Neural cell (in vitro differentiated cells): ENCODE measurements at regions not wholly inside any gene's neighbourhood (a gene's known extent, or its start where the extent isn't known, plus 50 kb on each side); places are given as distances from the start of the nearest gene placed in this dataset.

Experiments used
- H2AFZ ChIP-seq: fragments of 200-600, 300-800 bp; sonication (generic), shearing (Covaris generic); 2 replicates; pipeline ENCODE4 v1.6.0; 2014; ENCODE audit warnings: low read depth, mild to moderate bottlenecking, antibody characterized with exemption, low read length, moderate library complexity
- H3F3A ChIP-seq: fragments of 200-600 bp; shearing (Covaris generic); 2 replicates; pipeline ENCODE4 v1.6.1; 2016; ENCODE audit warnings: mild to moderate bottlenecking, moderate library complexity, mixed read lengths, antibody characterized with exemption, low read length; ENCODE audit not compliant: insufficient read depth, poor library complexity, severe bottlenecking
- H3K27ac ChIP-seq: fragments of 200-600, 300-800 bp; sonication (generic), shearing (Covaris generic); 2 replicates; pipeline ENCODE4 v1.5.1; 2014; ENCODE audit warnings: mild to moderate bottlenecking, low read length, moderate library complexity
- H3K27me3 ChIP-seq: fragments of 300-800, 200-600 bp; sonication (generic), shearing (Covaris generic); 2 replicates; pipeline ENCODE4 v1.6.0; 2014; ENCODE audit warnings: mild to moderate bottlenecking, low read depth, low read length, moderate library complexity; ENCODE audit not compliant: insufficient read depth
- H3K36me3 ChIP-seq: fragments of 300-800, 200-600 bp; sonication (generic), shearing (Covaris generic); 2 replicates; pipeline ENCODE4 v1.5.1; 2014; ENCODE audit warnings: mild to moderate bottlenecking, antibody characterized with exemption, low read length, moderate library complexity; ENCODE audit not compliant: insufficient read depth
- H3K4me2 ChIP-seq: fragments of 300-800, 200-600 bp; sonication (generic), shearing (Covaris generic); 2 replicates; pipeline ENCODE4 v1.6.0; 2014; ENCODE audit warnings: mild to moderate bottlenecking, low read length
- H3K4me3 ChIP-seq: fragments of 300-800, 200-600 bp; sonication (generic), shearing (Covaris generic); 2 replicates; pipeline ENCODE4 v1.5.1; 2014; ENCODE audit warnings: mild to moderate bottlenecking, low read length, moderate library complexity
- H3K79me2 ChIP-seq: fragments of 200-600 bp; shearing (Covaris generic); replicated peaks from 2 replicates; pipeline ENCODE4 v1.6.0; 2014; ENCODE audit warnings: mild to moderate bottlenecking, low read length, moderate library complexity; ENCODE audit not compliant: insufficient read depth
- H3K9ac ChIP-seq: fragments of 300-800, 200-600 bp; sonication (generic), shearing (Covaris generic); 2 replicates; pipeline ENCODE4 v1.6.1; 2016; ENCODE audit warnings: mild to moderate bottlenecking, low read length, mixed read lengths
- H3K9me2 ChIP-seq: fragments of 200-600 bp; shearing (Covaris generic); 2 replicates; pipeline ENCODE4 v1.6.1; 2016; ENCODE audit warnings: mild to moderate bottlenecking, low read length, mixed read lengths; ENCODE audit not compliant: insufficient read depth
- H3K9me3 ChIP-seq: fragments of 200-600, 300-800 bp; sonication (generic), shearing (Covaris generic); 2 replicates; pipeline ENCODE4 v1.6.1; 2016; ENCODE audit warnings: mild to moderate bottlenecking, mixed run types, low read length, moderate library complexity, mixed read lengths
- H4K20me1 ChIP-seq: fragments of 200-600 bp; shearing (Covaris generic); 2 replicates; pipeline ENCODE4 v1.6.1; 2016; ENCODE audit warnings: mild to moderate bottlenecking, mixed run types; ENCODE audit not compliant: insufficient read depth
- EP300 ChIP-seq: fragments of 450-650 bp; conservative IDR thresholded peaks from 2 replicates; pipeline ENCODE4 v1.6.1; 2014; ENCODE audit warnings: antibody characterized with exemption, mild to moderate bottlenecking, moderate library complexity; ENCODE audit not compliant: poor library complexity, severe bottlenecking
- EZH2 ChIP-seq: fragments of 200-600, 300-800 bp; shearing (Covaris generic), sonication (generic); IDR thresholded peaks from 2 replicates; pipeline ENCODE4 v1.6.1; 2014; ENCODE audit warnings: antibody characterized with exemption, low read length, borderline replicate concordance, mild to moderate bottlenecking; ENCODE audit not compliant: insufficient read depth, poor library complexity, severe bottlenecking
- MXI1 ChIP-seq: fragments of 450-650 bp; conservative IDR thresholded peaks from 2 replicates; pipeline ENCODE4 v1.6.1; 2014; ENCODE audit warnings: antibody characterized with exemption, mild to moderate bottlenecking; ENCODE audit not compliant: poor library complexity, severe bottlenecking
- POLR2AphosphoS5 ChIP-seq: IDR thresholded peaks from 2 replicates; pipeline ENCODE4 v1.6.1; 2012
- RAD21 ChIP-seq: fragments of 450-650 bp; conservative IDR thresholded peaks from 2 replicates; pipeline ENCODE4 v1.6.1; 2014; ENCODE audit warnings: antibody characterized with exemption, mild to moderate bottlenecking, moderate library complexity
- SMC3 ChIP-seq: fragments of 450-650 bp; conservative IDR thresholded peaks from 2 replicates; pipeline ENCODE4 v1.6.1; 2014; ENCODE audit warnings: antibody characterized with exemption, mild to moderate bottlenecking, moderate library complexity; ENCODE audit not compliant: poor library complexity
- TAF1 ChIP-seq: IDR thresholded peaks from 2 replicates; pipeline ENCODE4 v1.6.1; 2012; ENCODE audit warnings: low read depth
- TF ChIP-seq, protein P1 (sequence below): IDR thresholded peaks from 2 replicates; pipeline ENCODE4 v1.6.1; 2012; ENCODE audit warnings: borderline replicate concordance
- TF ChIP-seq, protein P2 (sequence below): fragments of 450-650 bp; IDR thresholded peaks from 2 replicates; pipeline ENCODE4 v1.5.1; 2014; ENCODE audit warnings: antibody characterized with exemption, mild to moderate bottlenecking, moderate library complexity; ENCODE audit not compliant: poor library complexity, severe bottlenecking

DNA sequence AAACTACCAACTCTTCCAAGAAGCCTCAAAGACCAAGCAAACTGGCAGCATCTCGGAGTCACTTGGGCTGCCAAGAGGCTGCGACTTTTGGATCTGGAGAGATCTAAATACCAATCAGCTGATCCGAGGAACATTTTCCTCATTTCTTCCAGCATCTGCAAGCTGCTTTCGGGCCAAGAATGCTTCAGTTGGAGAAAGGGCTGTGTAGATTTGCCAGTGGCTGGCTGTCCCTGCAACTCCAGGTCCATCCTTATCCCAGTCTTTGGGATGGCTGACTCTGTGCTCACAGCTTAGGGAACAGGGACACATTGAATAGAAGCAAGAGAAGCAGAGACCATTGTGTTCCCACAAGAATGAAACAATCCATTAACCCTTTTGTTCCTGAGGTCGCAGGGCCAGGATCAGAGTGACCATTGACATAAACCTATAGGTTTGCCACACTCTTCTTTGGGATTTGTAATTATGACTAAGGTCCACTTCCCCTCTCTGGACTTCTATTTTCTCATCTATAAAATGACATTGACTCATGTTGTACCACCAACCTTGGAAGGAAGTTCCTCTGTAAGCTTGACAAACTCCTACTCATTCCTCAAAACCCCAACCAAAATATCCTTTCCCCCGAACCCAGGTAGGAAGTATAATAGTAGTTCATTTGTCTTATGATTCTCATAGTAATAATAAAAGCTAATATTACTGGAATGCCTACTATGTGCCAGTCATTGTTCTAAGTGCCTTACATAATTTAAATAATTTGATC lies 340.8 kb downstream of the MN1 start:
- H3K4me2 ChIP-seq = no peak overlapping the region
- no peaks in the 10 kb centered on the region for H3K79me2 ChIP-seq
- no peak overlapping the region for H3K4me3 ChIP-seq
- no peak overlapping the region for H2AFZ ChIP-seq
- H3K27ac ChIP-seq = no peak overlapping the region
- no peaks in the 10 kb centered on the region for H3F3A ChIP-seq
- H3K9ac ChIP-seq = no peak overlapping the region
- no peak for TF ChIP-seq POLR2AphosphoS5
- no peak for TF ChIP-seq RAD21
- TF ChIP-seq, protein P1, sequence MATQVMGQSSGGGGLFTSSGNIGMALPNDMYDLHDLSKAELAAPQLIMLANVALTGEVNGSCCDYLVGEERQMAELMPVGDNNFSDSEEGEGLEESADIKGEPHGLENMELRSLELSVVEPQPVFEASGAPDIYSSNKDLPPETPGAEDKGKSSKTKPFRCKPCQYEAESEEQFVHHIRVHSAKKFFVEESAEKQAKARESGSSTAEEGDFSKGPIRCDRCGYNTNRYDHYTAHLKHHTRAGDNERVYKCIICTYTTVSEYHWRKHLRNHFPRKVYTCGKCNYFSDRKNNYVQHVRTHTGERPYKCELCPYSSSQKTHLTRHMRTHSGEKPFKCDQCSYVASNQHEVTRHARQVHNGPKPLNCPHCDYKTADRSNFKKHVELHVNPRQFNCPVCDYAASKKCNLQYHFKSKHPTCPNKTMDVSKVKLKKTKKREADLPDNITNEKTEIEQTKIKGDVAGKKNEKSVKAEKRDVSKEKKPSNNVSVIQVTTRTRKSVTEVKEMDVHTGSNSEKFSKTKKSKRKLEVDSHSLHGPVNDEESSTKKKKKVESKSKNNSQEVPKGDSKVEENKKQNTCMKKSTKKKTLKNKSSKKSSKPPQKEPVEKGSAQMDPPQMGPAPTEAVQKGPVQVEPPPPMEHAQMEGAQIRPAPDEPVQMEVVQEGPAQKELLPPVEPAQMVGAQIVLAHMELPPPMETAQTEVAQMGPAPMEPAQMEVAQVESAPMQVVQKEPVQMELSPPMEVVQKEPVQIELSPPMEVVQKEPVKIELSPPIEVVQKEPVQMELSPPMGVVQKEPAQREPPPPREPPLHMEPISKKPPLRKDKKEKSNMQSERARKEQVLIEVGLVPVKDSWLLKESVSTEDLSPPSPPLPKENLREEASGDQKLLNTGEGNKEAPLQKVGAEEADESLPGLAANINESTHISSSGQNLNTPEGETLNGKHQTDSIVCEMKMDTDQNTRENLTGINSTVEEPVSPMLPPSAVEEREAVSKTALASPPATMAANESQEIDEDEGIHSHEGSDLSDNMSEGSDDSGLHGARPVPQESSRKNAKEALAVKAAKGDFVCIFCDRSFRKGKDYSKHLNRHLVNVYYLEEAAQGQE = no peak
- TF ChIP-seq TAF1 = no peak
- no peaks in the 10 kb centered on the region for H3K9me3 ChIP-seq
- no peaks in the 10 kb centered on the region for H3K36me3 ChIP-seq
- H3K9me2 ChIP-seq = no peaks in the 10 kb centered on the region
- no peaks in the 10 kb centered on the region for H4K20me1 ChIP-seq
- H3K27me3 ChIP-seq = no peaks in the 10 kb centered on the region

DNA sequence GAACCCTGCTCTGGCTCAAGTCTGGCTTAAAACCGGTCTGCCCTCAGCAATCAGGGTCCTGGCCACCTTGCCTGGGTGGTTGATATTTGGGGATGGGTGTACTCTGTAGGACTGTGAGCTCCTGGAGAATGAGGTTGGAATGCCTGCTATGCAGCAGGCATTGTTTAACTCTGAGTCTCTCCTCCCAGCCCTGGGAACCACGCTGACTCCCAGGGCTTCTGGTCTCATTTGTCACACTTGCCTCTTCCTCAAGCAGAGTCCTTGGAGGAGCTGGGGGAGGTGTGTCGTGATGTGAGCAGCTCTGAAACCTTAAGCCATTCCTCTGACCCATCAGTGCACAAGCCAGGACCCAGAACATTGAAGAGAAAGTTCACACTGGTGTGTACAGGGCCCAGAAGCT lies 340.1 kb downstream of the MN1 start:
- H3K9ac ChIP-seq = no peak overlapping the region
- no peak overlapping the region for H2AFZ ChIP-seq
- H4K20me1 ChIP-seq = no peaks in the 10 kb centered on the region
- H3K9me3 ChIP-seq = no peaks in the 10 kb centered on the region
- H3K36me3 ChIP-seq = no peaks in the 10 kb centered on the region
- H3F3A ChIP-seq = no peaks in the 10 kb centered on the region
- H3K4me3 ChIP-seq = no peak overlapping the region
- no peak overlapping the region for H3K4me2 ChIP-seq
- no peak overlapping the region for H3K27ac ChIP-seq
- TF ChIP-seq, protein P2, sequence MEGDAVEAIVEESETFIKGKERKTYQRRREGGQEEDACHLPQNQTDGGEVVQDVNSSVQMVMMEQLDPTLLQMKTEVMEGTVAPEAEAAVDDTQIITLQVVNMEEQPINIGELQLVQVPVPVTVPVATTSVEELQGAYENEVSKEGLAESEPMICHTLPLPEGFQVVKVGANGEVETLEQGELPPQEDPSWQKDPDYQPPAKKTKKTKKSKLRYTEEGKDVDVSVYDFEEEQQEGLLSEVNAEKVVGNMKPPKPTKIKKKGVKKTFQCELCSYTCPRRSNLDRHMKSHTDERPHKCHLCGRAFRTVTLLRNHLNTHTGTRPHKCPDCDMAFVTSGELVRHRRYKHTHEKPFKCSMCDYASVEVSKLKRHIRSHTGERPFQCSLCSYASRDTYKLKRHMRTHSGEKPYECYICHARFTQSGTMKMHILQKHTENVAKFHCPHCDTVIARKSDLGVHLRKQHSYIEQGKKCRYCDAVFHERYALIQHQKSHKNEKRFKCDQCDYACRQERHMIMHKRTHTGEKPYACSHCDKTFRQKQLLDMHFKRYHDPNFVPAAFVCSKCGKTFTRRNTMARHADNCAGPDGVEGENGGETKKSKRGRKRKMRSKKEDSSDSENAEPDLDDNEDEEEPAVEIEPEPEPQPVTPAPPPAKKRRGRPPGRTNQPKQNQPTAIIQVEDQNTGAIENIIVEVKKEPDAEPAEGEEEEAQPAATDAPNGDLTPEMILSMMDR = no peak
- TF ChIP-seq TAF1 (no peak), EZH2 (no peak), MXI1 (no peak), POLR2AphosphoS5 (no peak), RAD21 (no peak), SMC3 (no peak), EP300 (no peak)
- TF ChIP-seq, protein P1 = no peak
- no peaks in the 10 kb centered on the region for H3K9me2 ChIP-seq
- H3K27me3 ChIP-seq = no peaks in the 10 kb centered on the region
- no peaks in the 10 kb centered on the region for H3K79me2 ChIP-seq
